ENCODE measurements at regions not wholly inside any gene's neighbourhood (a gene's known extent, or its start where the extent isn't known, plus 50 kb on each side); places are given as distances from the start of the nearest gene placed in this dataset.

GRCh38 chr9:21672140-21672539, 130.3 kb upstream of the MTAP start:
- no peak for DNase-seq

- no peak for DNase-seq
These were observed 129.7 kb upstream of the MTAP start for GRCh38 chr9:21672761-21673160.

- no peak for DNase-seq
These were observed 127.5 kb upstream of the MTAP start for GRCh38 chr9:21674894-21675293.

GRCh38 chr9:21677387-21677786, 125.0 kb upstream of the MTAP start:
- DNase-seq = no peak

- DNase-seq = no peak
These were observed 124.6 kb upstream of the MTAP start for GRCh38 chr9:21677834-21678233.

GRCh38 chr9:21679432-21679831, 123.0 kb upstream of the MTAP start:
- DNase-seq = no peak

- no peak for DNase-seq
These were observed 121.8 kb upstream of the MTAP start for GRCh38 chr9:21680590-21680989.

- no peak for DNase-seq
These were observed 120.8 kb upstream of the MTAP start for GRCh38 chr9:21681641-21682040.

GRCh38 chr9:21682381-21682780, 120.1 kb upstream of the MTAP start:
- no peak for DNase-seq

GRCh38 chr9:21682981-21683380, 119.5 kb upstream of the MTAP start:
- no peak for DNase-seq

GRCh38 chr9:21683484-21684175, 118.8 kb upstream of the MTAP start:
- DNase-seq = no peak

- DNase-seq = no peak
These were observed 118.2 kb upstream of the MTAP start for GRCh38 chr9:21684231-21684630.

- DNase-seq = peak; percentile 69
These were observed 117.5 kb upstream of the MTAP start for GRCh38 chr9:21684831-21685362.

GRCh38 chr9:21685502-21685901, 116.9 kb upstream of the MTAP start:
- DNase-seq = no peak

GRCh38 chr9:21686738-21687137, 115.7 kb upstream of the MTAP start:
- no peak for DNase-seq

GRCh38 chr9:21687351-21687750, 115.1 kb upstream of the MTAP start:
- no peak for DNase-seq

GRCh38 chr9:21688108-21689102, 114.0 kb upstream of the MTAP start:
- DNase-seq = peak; percentile 65

GRCh38 chr9:21689854-21690253, 112.6 kb upstream of the MTAP start:
- DNase-seq = no peak

- DNase-seq = no peak
These were observed 111.9 kb upstream of the MTAP start for GRCh38 chr9:21690561-21690960.

GRCh38 chr9:21692390-21692789, 110.0 kb upstream of the MTAP start:
- no peak for DNase-seq

- no peak for DNase-seq
These were observed 108.0 kb upstream of the MTAP start for GRCh38 chr9:21694424-21694823.

GRCh38 chr9:21695443-21695842, 107.0 kb upstream of the MTAP start:
- no peak for DNase-seq

- no peak for DNase-seq
These were observed 106.5 kb upstream of the MTAP start for GRCh38 chr9:21695874-21696341.

- no peak for DNase-seq
These were observed 106.0 kb upstream of the MTAP start for GRCh38 chr9:21696411-21696871.
